SHP77 (cell line): ENCODE measurements at regions not wholly inside any gene's neighbourhood (a gene's known extent, or its start where the extent isn't known, plus 50 kb on each side); places are given as distances from the start of the nearest gene placed in this dataset.
"Not testable (repeated sequence)": the region's sequence is repeated elsewhere in the genome, so short reads cannot be mapped to it uniquely, and the experiment has no call there.

Experiments used
- DNase-seq, 2 experiments: peaks; one replicate each; lab custom pipeline; 2025; lab: John Stamatoyannopoulos, UW

GRCh38 chr1:172717722-172718465, 59.0 kb downstream of the FASLG start:
- peak; percentile 34 to 52 for DNase-seq

GRCh38 chr1:172719066-172719627, 60.2 kb downstream of the FASLG start:
- no peak for DNase-seq

- peak in 1 of 2 experiments; percentile 43 for DNase-seq
These were observed 60.8 kb downstream of the FASLG start for GRCh38 chr1:172719694-172720138.

GRCh38 chr1:172720339-172720738, 61.4 kb downstream of the FASLG start:
- DNase-seq: no peak

GRCh38 chr1:172723251-172723650, 64.3 kb downstream of the FASLG start:
- no peak for DNase-seq

GRCh38 chr1:172724232-172724631, 65.3 kb downstream of the FASLG start:
- DNase-seq: no peak

- DNase-seq: no peak
These were observed 66.1 kb downstream of the FASLG start for GRCh38 chr1:172724765-172725613.

- DNase-seq: no peak
These were observed 67.8 kb downstream of the FASLG start for GRCh38 chr1:172726740-172727139.

GRCh38 chr1:172727275-172727857, 68.5 kb downstream of the FASLG start:
- no peak for DNase-seq

- DNase-seq: peak; percentile 52 to 73
These were observed 69.2 kb downstream of the FASLG start for GRCh38 chr1:172727956-172728603.

- DNase-seq: not testable (repeated sequence)
These were observed 69.8 kb downstream of the FASLG start for GRCh38 chr1:172728705-172729104.

- no peak for DNase-seq
These were observed 73.5 kb downstream of the FASLG start for GRCh38 chr1:172732427-172732826.

- no peak for DNase-seq
These were observed 74.9 kb downstream of the FASLG start for GRCh38 chr1:172733815-172734214.

- no peak for DNase-seq
These were observed 79.5 kb downstream of the FASLG start for GRCh38 chr1:172738389-172738788.

GRCh38 chr1:172742599-172743500, 83.9 kb downstream of the FASLG start:
- DNase-seq: peak in 1 of 2 experiments; percentile 20

- DNase-seq: peak in 1 of 2 experiments; percentile 40
These were observed 86.1 kb downstream of the FASLG start for GRCh38 chr1:172745014-172745413.

GRCh38 chr1:172746091-172746949, 87.4 kb downstream of the FASLG start:
- no peak for DNase-seq

- no peak for DNase-seq
These were observed 89.3 kb downstream of the FASLG start for GRCh38 chr1:172748201-172748600.

GRCh38 chr1:172751683-172752082, 92.8 kb downstream of the FASLG start:
- DNase-seq: no peak

GRCh38 chr1:172753964-172754363, 95.1 kb downstream of the FASLG start:
- DNase-seq: no peak
